ENCODE measurements at regions not wholly inside any gene's neighbourhood (a gene's known extent, or its start where the extent isn't known, plus 50 kb on each side); places are given as distances from the start of the nearest gene placed in this dataset.

DNA sequence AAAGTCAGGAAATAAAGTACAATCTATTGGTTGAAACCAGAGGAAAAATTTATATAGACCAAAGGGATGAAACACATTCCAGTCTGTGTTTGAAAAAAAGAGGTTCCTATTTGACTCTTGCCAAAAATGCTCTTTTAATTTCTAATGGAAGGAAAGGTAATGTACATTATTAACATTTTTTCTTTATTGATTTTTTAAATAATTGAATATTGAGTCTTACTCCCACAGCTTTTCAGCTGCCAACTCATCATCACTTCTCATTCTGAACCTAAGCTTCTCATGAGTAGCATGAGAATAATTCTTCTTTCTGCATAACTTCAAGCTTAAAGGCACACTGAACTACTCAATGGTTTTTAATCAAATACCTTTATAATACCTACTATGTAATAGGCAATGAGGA, 49.8 kb upstream of the FHIP2A start:
- no peaks in the 10 kb centered on the region for H3K27me3 ChIP-seq (ENCODE audit: low read depth)
- no peaks in the 10 kb centered on the region for H3K36me3 ChIP-seq
- TF ChIP-seq, protein P1, sequence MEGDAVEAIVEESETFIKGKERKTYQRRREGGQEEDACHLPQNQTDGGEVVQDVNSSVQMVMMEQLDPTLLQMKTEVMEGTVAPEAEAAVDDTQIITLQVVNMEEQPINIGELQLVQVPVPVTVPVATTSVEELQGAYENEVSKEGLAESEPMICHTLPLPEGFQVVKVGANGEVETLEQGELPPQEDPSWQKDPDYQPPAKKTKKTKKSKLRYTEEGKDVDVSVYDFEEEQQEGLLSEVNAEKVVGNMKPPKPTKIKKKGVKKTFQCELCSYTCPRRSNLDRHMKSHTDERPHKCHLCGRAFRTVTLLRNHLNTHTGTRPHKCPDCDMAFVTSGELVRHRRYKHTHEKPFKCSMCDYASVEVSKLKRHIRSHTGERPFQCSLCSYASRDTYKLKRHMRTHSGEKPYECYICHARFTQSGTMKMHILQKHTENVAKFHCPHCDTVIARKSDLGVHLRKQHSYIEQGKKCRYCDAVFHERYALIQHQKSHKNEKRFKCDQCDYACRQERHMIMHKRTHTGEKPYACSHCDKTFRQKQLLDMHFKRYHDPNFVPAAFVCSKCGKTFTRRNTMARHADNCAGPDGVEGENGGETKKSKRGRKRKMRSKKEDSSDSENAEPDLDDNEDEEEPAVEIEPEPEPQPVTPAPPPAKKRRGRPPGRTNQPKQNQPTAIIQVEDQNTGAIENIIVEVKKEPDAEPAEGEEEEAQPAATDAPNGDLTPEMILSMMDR (IDR thresholded peaks at IDR 0.05; ENCODE audit: borderline replicate concordance): no peak
- H3K27ac ChIP-seq (replicated peaks): no peak overlapping the region
- no peak for DNase-seq
- H3K4me3 ChIP-seq: no peak overlapping the region
- intact Hi-C loops (cut with micrococcal nuclease): no loop called here
- no peaks in the 10 kb centered on the region for H3K9me3 ChIP-seq (replicated peaks)
- H3K4me1 ChIP-seq: peaks cover 19% of the 10 kb centered on the region
